IPS-18c (cell line): ENCODE measurements at regions not wholly inside any gene's neighbourhood (a gene's known extent, or its start where the extent isn't known, plus 50 kb on each side); places are given as distances from the start of the nearest gene placed in this dataset.

ENCODE experiments used
- H3K4me3 ChIP-seq: 2 replicates; pipeline ENCODE4 v1.7.0; 2013; ENCODE audit warnings: low read depth, mild to moderate bottlenecking, low read length, moderate library complexity; ENCODE audit not compliant: insufficient read depth
- H3K9me3 ChIP-seq: one replicate; pipeline ENCODE4 v1.6.1; 2013; ENCODE audit warnings: mild to moderate bottlenecking, low read length, moderate library complexity; ENCODE audit not compliant: control insufficient read depth, insufficient read depth

- Histone ChIP-seq H3K4me3 (no peak overlapping the region), H3K9me3 (no peaks in the 10 kb centered on the region)
Observed at GRCh38 chr18:26794230-26795101, 71.0 kb downstream of the AQP4 start.

DNA sequence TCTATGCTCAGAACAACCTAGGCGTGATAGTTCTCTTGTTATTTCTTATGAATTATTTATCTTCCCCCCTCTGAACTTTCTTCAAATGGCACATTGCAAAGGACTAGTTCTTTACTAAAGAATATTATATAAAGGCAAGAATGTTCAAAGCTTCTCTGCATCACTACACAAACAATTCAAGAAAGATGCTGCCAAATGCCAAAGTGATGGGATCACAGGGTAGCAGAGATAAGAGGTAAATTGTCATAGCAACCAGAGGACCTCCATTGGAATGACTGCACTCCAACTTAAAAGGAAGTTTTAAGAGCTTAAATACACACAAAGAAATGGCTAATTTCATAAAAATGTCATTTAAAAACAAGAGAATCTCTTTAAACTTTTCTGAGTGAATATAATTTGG lies 72.8 kb downstream of the AQP4 start:
- no peaks in the 10 kb centered on the region for H3K9me3 ChIP-seq

DNA sequence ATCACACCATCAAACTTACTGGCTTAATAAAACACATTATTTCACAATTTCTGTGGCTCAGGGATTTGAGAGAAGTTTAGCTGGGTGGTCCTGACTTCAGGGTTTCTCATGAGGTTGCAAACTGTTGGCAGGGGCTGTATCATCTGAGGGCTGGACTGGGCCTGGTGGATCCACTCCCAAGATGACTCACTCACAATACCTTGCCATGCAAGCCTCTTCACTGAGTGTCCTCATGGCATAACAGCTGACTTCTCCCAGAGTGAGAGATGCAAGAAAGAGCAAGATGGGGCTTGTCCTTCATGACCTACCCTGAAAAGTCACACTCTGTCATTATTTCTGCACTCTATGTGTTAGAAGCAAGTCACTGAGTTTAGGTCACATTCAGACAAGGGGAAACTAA lies 73.8 kb downstream of the AQP4 start:
- no peaks in the 10 kb centered on the region for H3K9me3 ChIP-seq
- H3K4me3 ChIP-seq: no peak overlapping the region

More for the DNA sequence above, 72.8 kb downstream of the AQP4 start:
- H3K4me3 ChIP-seq: no peak overlapping the region

DNA sequence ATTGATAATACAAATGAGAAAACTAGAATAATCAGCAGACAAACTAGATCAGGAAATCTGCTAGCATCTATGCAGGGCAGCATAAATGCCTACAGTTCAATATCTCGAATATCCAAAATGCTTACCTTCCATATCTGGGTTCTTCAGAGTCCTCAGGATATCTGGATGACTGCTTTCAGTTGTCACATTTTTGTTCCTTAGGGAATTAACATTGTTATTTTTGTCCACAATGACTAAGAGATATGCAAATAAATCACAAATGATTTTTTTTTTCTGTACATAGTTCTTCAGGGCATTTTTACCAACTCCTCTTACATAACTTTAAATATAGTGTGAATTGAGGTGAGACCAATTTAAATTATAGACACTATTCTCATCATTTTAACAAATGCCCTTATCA lies 80.9 kb downstream of the AQP4 start:
- Histone ChIP-seq H3K9me3 (no peaks in the 10 kb centered on the region), H3K4me3 (no peak overlapping the region)

DNA sequence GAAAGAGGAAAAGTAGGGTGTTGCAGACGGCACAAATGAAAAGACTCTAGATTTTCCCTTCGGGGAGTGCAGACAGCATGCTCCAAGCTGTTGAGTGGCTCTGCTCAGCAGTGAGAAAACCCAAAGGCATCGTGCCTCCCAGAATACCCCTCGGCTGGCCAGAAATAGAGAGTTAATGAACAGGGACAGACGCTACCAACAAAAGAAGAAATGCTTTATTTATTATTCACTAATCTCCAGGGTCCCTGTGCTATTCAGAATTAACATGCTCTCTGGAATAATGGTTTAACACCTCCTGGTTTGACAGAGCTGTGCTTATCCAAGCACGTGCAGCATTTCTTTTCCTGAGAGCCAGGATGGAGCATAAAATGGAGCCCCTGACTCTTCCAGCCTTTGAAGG lies 82.3 kb downstream of the AQP4 start:
- Histone ChIP-seq H3K4me3 (no peak overlapping the region), H3K9me3 (no peaks in the 10 kb centered on the region)

GRCh38 chr18:26780520-26781325 lies 84.8 kb downstream of the AQP4 start:
- Histone ChIP-seq H3K9me3 (no peaks in the 10 kb centered on the region), H3K4me3 (no peak overlapping the region)

DNA sequence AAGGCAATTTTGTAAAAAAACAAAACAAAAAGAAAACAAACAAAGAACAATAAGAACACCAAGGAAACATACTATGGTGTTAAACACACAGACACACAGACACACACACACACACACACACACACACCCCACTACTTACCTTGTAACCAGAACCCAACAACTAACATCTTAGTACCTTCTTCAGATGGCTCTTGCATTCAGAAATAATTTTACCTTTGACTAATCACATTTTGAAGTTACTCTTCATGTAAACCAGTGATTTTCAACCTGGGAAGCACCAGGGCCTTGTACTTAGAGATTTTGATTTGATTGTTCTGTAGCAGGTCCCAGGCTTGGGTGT lies 87.5 kb downstream of the AQP4 start:
- H3K9me3 ChIP-seq: no peaks in the 10 kb centered on the region
- H3K4me3 ChIP-seq: no peak overlapping the region

- no peak overlapping the region for H3K4me3 ChIP-seq
Observed at GRCh38 chr18:26777351-26778053, 88.0 kb downstream of the AQP4 start.

GRCh38 chr18:26772691-26773090 lies 92.8 kb downstream of the AQP4 start:
- no peak overlapping the region for H3K4me3 ChIP-seq
- no peaks in the 10 kb centered on the region for H3K9me3 ChIP-seq

More at GRCh38 chr18:26777351-26778053, 88.0 kb downstream of the AQP4 start:
- no peaks in the 10 kb centered on the region for H3K9me3 ChIP-seq

- H3K9me3 ChIP-seq: no peaks in the 10 kb centered on the region
- H3K4me3 ChIP-seq: no peak overlapping the region
Observed at GRCh38 chr18:26771524-26771923, 94.0 kb downstream of the AQP4 start.

- Histone ChIP-seq H3K4me3 (no peak overlapping the region), H3K9me3 (no peaks in the 10 kb centered on the region)
Observed at GRCh38 chr18:26768385-26768784, 97.1 kb downstream of the AQP4 start.

GRCh38 chr18:26765498-26765897 lies 100.0 kb downstream of the AQP4 start:
- Histone ChIP-seq H3K4me3 (no peak overlapping the region), H3K9me3 (no peaks in the 10 kb centered on the region)

DNA sequence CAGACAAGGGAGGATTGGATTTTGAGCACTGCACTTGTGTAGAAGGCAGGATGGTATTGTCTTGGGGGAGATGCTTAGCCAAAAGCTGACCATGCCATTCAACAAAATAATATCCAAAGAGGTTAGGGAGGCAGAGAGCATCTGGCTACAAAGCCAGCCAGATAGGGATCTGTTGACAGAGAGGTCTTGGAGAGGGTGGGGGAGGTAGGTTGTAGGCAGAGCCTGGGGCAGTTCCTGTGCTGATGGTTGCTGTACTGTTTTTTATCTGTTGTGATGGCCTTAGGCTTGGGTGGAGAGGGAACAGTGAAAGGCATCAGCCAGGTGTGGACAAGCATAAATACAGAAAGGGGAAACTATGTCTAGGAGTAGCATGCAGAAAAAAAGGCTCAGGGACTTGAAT lies 100.9 kb downstream of the AQP4 start:
- no peak overlapping the region for H3K4me3 ChIP-seq
- H3K9me3 ChIP-seq: no peaks in the 10 kb centered on the region

GRCh38 chr18:26764177-26764576 lies 101.3 kb downstream of the AQP4 start:
- H3K4me3 ChIP-seq: no peak overlapping the region

GRCh38 chr18:26763446-26764110 lies 101.9 kb downstream of the AQP4 start:
- Histone ChIP-seq H3K4me3 (no peak overlapping the region), H3K9me3 (peaks cover 4% of the 10 kb centered on the region)

More at GRCh38 chr18:26764177-26764576, 101.3 kb downstream of the AQP4 start:
- no peaks in the 10 kb centered on the region for H3K9me3 ChIP-seq

DNA sequence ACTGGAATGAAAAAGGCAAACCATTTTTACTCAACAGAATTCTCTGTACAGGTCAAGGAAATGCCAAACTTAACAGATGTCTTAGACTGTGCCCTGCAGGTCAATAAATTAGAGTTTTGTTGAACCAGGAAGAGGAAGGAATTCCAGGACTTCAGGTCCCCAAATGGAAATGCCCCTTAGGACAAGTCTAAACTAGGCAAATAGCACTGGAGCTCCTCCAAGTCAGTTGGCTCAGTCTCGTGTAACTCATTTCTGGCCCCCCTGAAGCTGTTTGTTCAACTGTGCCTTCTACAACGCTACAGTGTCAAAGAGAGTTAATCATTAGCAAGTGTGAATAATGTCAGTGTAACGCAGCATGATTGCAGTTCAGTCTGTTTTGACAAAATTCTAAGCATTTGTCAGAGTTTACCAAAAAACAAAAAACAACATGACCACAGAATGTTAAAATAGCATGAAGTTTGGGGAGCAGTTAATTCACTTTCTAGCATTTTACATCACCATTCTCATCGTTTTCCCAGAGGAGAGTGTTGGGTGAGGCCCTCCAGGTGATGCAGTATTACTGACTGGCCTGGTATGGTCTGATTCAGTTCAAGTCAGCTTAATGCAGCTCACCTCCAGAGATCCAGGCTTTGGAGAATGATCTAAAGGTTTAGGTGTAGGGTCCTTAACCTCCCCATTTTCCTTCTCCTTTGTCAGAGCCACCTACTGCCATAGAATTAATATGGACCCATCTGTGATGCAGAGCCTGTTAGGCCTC lies 108.1 kb downstream of the AQP4 start:
- no peak overlapping the region for H3K4me3 ChIP-seq
- peaks cover 4% of the 10 kb centered on the region for H3K9me3 ChIP-seq

GRCh38 chr18:26756556-26756955 lies 109.0 kb downstream of the AQP4 start:
- Histone ChIP-seq H3K9me3 (peaks cover 4% of the 10 kb centered on the region), H3K4me3 (no peak overlapping the region)
